Non-pigmented ciliary epithelial cell (primary cell): ENCODE measurements at regions not wholly inside any gene's neighbourhood (a gene's known extent, or its start where the extent isn't known, plus 50 kb on each side); places are given as distances from the start of the nearest gene placed in this dataset.
"Not testable (repeated sequence)": the region's sequence is repeated elsewhere in the genome, so short reads cannot be mapped to it uniquely, and the experiment has no call there.

Source experiments
- DNase-seq: peaks from one replicate; pipeline ENCODE4 v3.0.0-alpha.2; 2010; ENCODE audit warnings: low read depth

- DNase-seq = no peak
These were observed 115.3 kb downstream of the LTN1 start for GRCh38 chr21:28877318-28877884.

GRCh38 chr21:28875078-28875477, 117.6 kb downstream of the LTN1 start:
- no peak for DNase-seq

GRCh38 chr21:28872218-28872617, 120.5 kb downstream of the LTN1 start:
- no peak for DNase-seq

GRCh38 chr21:28871388-28872010, 121.2 kb downstream of the LTN1 start:
- no peak for DNase-seq

- DNase-seq = no peak
These were observed 125.3 kb downstream of the LTN1 start for GRCh38 chr21:28867401-28867800.

- no peak for DNase-seq
These were observed 127.0 kb downstream of the LTN1 start for GRCh38 chr21:28865488-28866186.

GRCh38 chr21:28858424-28858823, 134.3 kb downstream of the LTN1 start:
- DNase-seq = no peak

GRCh38 chr21:28857752-28858151, 134.9 kb downstream of the LTN1 start:
- DNase-seq = no peak

GRCh38 chr21:28856588-28857250, 136.0 kb downstream of the LTN1 start:
- DNase-seq = no peak

- no peak for DNase-seq
These were observed 140.0 kb downstream of the LTN1 start for GRCh38 chr21:28852706-28853105.

GRCh38 chr21:28851645-28852044, 141.0 kb downstream of the LTN1 start:
- no peak for DNase-seq

- not testable (repeated sequence) for DNase-seq
These were observed 153.4 kb downstream of the LTN1 start for GRCh38 chr21:28839237-28839636.

GRCh38 chr21:28837426-28837825, 155.3 kb downstream of the LTN1 start:
- DNase-seq = not testable (repeated sequence)

GRCh38 chr21:28836588-28836987, 156.1 kb downstream of the LTN1 start:
- DNase-seq = not testable (repeated sequence)

GRCh38 chr21:28834335-28835238, 158.1 kb downstream of the LTN1 start:
- no peak for DNase-seq

- DNase-seq = no peak
These were observed 159.1 kb downstream of the LTN1 start for GRCh38 chr21:28833609-28834008.

GRCh38 chr21:28833182-28833581, 159.5 kb downstream of the LTN1 start:
- DNase-seq = no peak

- no peak for DNase-seq
These were observed 160.0 kb downstream of the LTN1 start for GRCh38 chr21:28832715-28833061.

- peak; percentile 8 for DNase-seq
These were observed 160.5 kb downstream of the LTN1 start for GRCh38 chr21:28832013-28832714.

- no peak for DNase-seq
These were observed 163.7 kb downstream of the LTN1 start for GRCh38 chr21:28828981-28829380.

GRCh38 chr21:28828021-28828420, 164.7 kb downstream of the LTN1 start:
- no peak for DNase-seq
